ENCODE measurements at regions not wholly inside any gene's neighbourhood (a gene's known extent, or its start where the extent isn't known, plus 50 kb on each side); places are given as distances from the start of the nearest gene placed in this dataset.

DNA sequence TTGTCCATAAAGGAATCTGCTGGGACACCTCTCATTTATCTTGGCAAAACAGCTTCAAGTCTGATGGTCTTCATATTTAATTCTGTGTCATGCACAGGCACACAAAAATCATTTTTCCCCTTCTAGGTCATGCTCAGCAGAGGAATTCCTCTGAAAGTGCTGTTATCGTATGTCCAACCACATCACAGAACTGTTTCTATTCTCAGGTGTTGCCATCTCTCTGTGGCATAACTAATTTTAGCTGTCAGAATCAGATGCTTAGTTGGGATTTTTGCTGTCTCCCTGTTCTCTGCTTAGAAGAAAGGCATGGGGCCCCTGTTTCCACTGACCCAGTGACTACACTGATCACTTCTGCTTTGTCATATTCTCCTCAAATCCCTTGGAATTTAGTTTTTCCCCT lies 608.0 kb upstream of the EPHA7 start:
- H3K4me1 Mint-ChIP-seq (ENCODE audit: low read depth), result no peaks in the 10 kb centered on the region
- H3K36me3 Mint-ChIP-seq (ENCODE audit: low read depth), result no peaks in the 10 kb centered on the region; the same call in 1 of the 2 replicates
- no peak for DNase-seq
- no peak overlapping the region for H3K27ac Mint-ChIP-seq
- no peaks in the 10 kb centered on the region for H3K27me3 Mint-ChIP-seq (ENCODE audit: insufficient read depth)
- TF ChIP-seq, protein P1, sequence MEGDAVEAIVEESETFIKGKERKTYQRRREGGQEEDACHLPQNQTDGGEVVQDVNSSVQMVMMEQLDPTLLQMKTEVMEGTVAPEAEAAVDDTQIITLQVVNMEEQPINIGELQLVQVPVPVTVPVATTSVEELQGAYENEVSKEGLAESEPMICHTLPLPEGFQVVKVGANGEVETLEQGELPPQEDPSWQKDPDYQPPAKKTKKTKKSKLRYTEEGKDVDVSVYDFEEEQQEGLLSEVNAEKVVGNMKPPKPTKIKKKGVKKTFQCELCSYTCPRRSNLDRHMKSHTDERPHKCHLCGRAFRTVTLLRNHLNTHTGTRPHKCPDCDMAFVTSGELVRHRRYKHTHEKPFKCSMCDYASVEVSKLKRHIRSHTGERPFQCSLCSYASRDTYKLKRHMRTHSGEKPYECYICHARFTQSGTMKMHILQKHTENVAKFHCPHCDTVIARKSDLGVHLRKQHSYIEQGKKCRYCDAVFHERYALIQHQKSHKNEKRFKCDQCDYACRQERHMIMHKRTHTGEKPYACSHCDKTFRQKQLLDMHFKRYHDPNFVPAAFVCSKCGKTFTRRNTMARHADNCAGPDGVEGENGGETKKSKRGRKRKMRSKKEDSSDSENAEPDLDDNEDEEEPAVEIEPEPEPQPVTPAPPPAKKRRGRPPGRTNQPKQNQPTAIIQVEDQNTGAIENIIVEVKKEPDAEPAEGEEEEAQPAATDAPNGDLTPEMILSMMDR (IDR thresholded peaks at IDR 0.05), result no peak
- H3K4me3 Mint-ChIP-seq, result no peak overlapping the region
- H3K9me3 Mint-ChIP-seq, result peaks cover 50% of the 10 kb centered on the region

DNA sequence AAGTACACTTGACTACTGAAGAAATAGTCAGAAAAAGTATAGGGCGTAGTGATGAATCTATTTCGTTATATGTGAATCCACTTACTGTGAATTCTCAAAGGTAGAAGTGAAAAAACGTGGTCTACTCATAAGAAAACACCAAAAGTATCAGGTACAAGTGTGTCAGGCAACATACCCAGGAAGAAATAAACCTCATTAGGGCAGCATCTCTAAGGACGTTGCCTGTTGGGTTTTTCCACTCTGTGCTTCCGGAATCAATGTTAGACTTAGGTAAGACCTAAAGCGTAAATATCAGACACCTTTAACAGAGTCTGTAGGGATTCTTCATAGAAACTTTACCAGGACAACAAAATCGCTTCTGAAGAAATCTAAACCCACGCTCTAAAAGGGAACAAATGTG lies 607.2 kb upstream of the EPHA7 start:
- Mint-ChIP-seq H3K27ac (no peak overlapping the region), H3K9me3 (peaks cover 54% of the 10 kb centered on the region), H3K4me1 (ENCODE audit: low read depth) (no peaks in the 10 kb centered on the region), H3K36me3 (ENCODE audit: low read depth) (no peaks in the 10 kb centered on the region; the same call in 1 of the 2 replicates), H3K27me3 (ENCODE audit: insufficient read depth) (no peaks in the 10 kb centered on the region), H3K4me3 (no peak overlapping the region)
- no peak for DNase-seq
- TF ChIP-seq, protein P1 (IDR thresholded peaks at IDR 0.05), result no peak

DNA sequence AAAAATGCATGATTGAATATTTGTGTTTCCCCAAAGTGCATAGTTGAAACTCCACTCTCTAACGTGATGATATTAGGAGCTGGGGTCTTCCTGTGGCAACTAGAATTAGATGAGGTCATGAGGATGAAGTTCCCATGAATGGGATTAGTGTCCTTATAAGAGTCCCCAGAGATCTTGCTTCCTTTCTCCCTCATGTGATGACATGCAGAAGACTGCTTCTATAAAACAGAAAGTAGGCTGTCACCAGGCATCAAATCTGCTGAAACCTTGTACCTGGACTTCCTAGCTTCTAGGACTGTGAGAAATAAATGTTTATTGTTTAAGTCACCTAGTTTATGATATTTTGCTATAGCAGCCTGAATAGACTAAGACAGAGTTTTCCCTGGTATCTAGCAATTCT lies 586.5 kb upstream of the EPHA7 start:
- H3K9me3 Mint-ChIP-seq, result peaks cover 20% of the 10 kb centered on the region
- H3K27ac Mint-ChIP-seq, result no peak overlapping the region
- no peak for DNase-seq
- no peaks in the 10 kb centered on the region for H3K4me1 Mint-ChIP-seq (ENCODE audit: low read depth)
- no peak overlapping the region for H3K4me3 Mint-ChIP-seq
- H3K27me3 Mint-ChIP-seq (ENCODE audit: insufficient read depth), result no peaks in the 10 kb centered on the region
- TF ChIP-seq, protein P1 (IDR thresholded peaks at IDR 0.05), result no peak
- no peaks in the 10 kb centered on the region; the same call in 1 of the 2 replicates for H3K36me3 Mint-ChIP-seq (ENCODE audit: low read depth)

DNA sequence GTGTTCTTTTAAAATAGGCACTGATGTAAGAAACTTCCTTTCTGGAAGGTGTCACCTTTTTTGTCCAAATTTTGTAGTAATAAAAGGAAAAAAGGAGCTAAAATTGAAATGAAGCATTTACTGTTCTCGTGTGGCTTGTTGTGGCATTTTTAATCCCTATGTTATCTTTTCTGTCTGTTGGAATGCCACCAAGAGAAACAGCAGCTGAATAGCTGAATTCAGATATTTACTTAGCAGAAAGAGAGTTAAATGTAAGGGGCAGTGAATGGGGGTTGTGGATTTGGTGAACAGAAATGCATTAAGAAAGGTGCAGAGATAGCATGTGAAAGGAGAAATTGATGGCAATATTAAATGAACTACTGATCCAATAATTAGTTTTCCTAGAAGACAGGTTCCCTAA lies 573.6 kb upstream of the EPHA7 start:
- peaks cover 34% of the 10 kb centered on the region for H3K9me3 Mint-ChIP-seq
- H3K4me3 Mint-ChIP-seq, result no peak overlapping the region
- H3K27ac Mint-ChIP-seq, result no peak overlapping the region
- TF ChIP-seq, protein P1 (IDR thresholded peaks at IDR 0.05), result no peak
- no peaks in the 10 kb centered on the region; the same call in 1 of the 2 replicates for H3K27me3 Mint-ChIP-seq (ENCODE audit: insufficient read depth)
- no peaks in the 10 kb centered on the region; the same call in 1 of the 2 replicates for H3K36me3 Mint-ChIP-seq (ENCODE audit: low read depth)
- no peak for DNase-seq
- no peaks in the 10 kb centered on the region for H3K4me1 Mint-ChIP-seq (ENCODE audit: low read depth)

DNA sequence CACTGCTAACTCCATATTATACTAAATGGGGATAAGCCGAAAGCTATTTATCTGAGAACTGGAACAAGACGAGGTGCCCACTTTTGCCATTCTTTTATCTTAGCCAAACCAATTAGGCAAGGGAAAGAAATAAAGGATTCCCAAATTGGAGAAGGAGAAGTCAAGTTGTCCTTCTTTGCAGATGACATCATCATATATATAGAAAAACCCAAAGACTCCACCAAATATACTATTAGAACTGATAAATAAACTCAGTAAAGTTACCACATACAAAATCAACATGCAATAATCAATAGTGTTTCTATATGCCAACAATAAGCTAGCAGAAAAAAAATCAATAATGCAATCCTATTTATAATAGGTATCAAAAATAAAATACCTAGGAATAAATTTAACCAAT lies 570.3 kb upstream of the EPHA7 start:
- H3K9me3 Mint-ChIP-seq, result peaks cover 47% of the 10 kb centered on the region
- H3K4me3 Mint-ChIP-seq, result no peak overlapping the region
- no peaks in the 10 kb centered on the region; the same call in 1 of the 2 replicates for H3K27me3 Mint-ChIP-seq (ENCODE audit: insufficient read depth)
- TF ChIP-seq, protein P1 (IDR thresholded peaks at IDR 0.05), result no peak
- no peaks in the 10 kb centered on the region; the same call in 1 of the 2 replicates for H3K36me3 Mint-ChIP-seq (ENCODE audit: low read depth)
- no peaks in the 10 kb centered on the region for H3K4me1 Mint-ChIP-seq (ENCODE audit: low read depth)
- DNase-seq, result no peak
- H3K27ac Mint-ChIP-seq, result no peak overlapping the region

DNA sequence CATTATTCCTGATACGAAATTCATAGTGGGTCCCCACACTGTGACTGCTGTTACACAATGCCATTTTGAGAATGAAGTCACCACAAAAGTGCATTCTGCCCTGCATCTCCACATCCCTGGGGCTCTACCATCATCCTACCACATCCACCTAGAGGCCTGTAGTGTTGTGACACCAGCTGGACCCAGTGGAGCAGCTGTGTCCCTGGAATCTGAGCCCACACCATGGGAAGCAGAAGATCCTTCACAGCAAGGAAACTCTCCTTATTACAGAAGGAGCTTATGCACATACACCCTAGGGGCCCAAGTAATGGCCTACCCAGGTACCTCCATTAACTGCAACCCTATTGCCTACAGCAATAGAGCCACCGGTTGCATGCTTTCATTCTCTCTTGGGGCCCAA lies 566.6 kb upstream of the EPHA7 start:
- TF ChIP-seq, protein P1 (IDR thresholded peaks at IDR 0.05), result no peak

More for the DNA sequence above, 566.6 kb upstream of the EPHA7 start:
- Mint-ChIP-seq H3K4me3 (no peak overlapping the region), H3K4me1 (ENCODE audit: low read depth) (no peaks in the 10 kb centered on the region), H3K9me3 (peaks cover 38% of the 10 kb centered on the region), H3K36me3 (ENCODE audit: low read depth) (no peaks in the 10 kb centered on the region), H3K27ac (no peak overlapping the region), H3K27me3 (ENCODE audit: insufficient read depth) (no peaks in the 10 kb centered on the region)
- no peak for DNase-seq
